Erythroblast (primary cell): ENCODE measurements at regions not wholly inside any gene's neighbourhood (a gene's known extent, or its start where the extent isn't known, plus 50 kb on each side); places are given as distances from the start of the nearest gene placed in this dataset.

Experiments
- GATA1 ChIP-seq: IDR thresholded peaks from 2 replicates; pipeline ENCODE4 v1.6.1; 2011; ENCODE audit warnings: low read depth, mild to moderate bottlenecking, control low read depth, low read length, moderate library complexity
- POLR2A ChIP-seq: IDR thresholded peaks from 2 replicates; pipeline ENCODE4 v1.6.1; 2011; ENCODE audit warnings: mild to moderate bottlenecking, low read length

- TF ChIP-seq GATA1 (no peak), POLR2A (no peak)
Observed at GRCh38 chr3:135646873-135647272, 318.7 kb upstream of the PPP2R3A start.
